ENCODE measurements at regions not wholly inside any gene's neighbourhood (a gene's known extent, or its start where the extent isn't known, plus 50 kb on each side); places are given as distances from the start of the nearest gene placed in this dataset.

GRCh38 chr12:29032446-29032845 lies 116.6 kb upstream of the FAR2 start:
- H3K27me3 ChIP-seq = no peaks in the 10 kb centered on the region
- H3K27ac ChIP-seq = no peak overlapping the region
- H3K36me3 ChIP-seq = no peaks in the 10 kb centered on the region
- no peak overlapping the region for H3K4me3 ChIP-seq (replicated peaks in 1 of 3)
- no peak for DNase-seq
- no peaks in the 10 kb centered on the region for H3K4me1 ChIP-seq
- no peak for TF ChIP-seq POLR2A (IDR thresholded peaks at IDR 0.05)
- no peak for TF ChIP-seq CTCF (IDR thresholded peaks at IDR 0.05)
- intact Hi-C loops (cut with DNase I) = no loop called here
- H3K9me3 ChIP-seq = no peaks in the 10 kb centered on the region
- 87 to 89% methylated on average over 2 of the region's 2 CpGs for WGBS, 2 donors

GRCh38 chr12:29033519-29033918 lies 115.6 kb upstream of the FAR2 start:
- DNase-seq = no peak
- intact Hi-C loops (cut with DNase I) = no loop called here
- Histone ChIP-seq H3K9me3 (no peaks in the 10 kb centered on the region), H3K27me3 (no peaks in the 10 kb centered on the region), H3K4me3 (replicated peaks in 1 of 3) (no peak overlapping the region), H3K4me1 (no peaks in the 10 kb centered on the region), H3K36me3 (no peaks in the 10 kb centered on the region), H3K27ac (no peak overlapping the region)
- TF ChIP-seq POLR2A (IDR thresholded peaks at IDR 0.05) = no peak
- no peak for TF ChIP-seq CTCF (IDR thresholded peaks at IDR 0.05)
- 86 to 94% methylated on average over 2 of the region's 2 CpGs for WGBS, 2 donors

GRCh38 chr12:29035112-29035511 lies 114.0 kb upstream of the FAR2 start:
- Histone ChIP-seq H3K36me3 (no peaks in the 10 kb centered on the region), H3K27me3 (no peaks in the 10 kb centered on the region), H3K4me3 (replicated peaks in 1 of 3) (no peak overlapping the region), H3K9me3 (no peaks in the 10 kb centered on the region), H3K27ac (no peak overlapping the region), H3K4me1 (no peaks in the 10 kb centered on the region)
- no peak for DNase-seq
- intact Hi-C loops (cut with DNase I) = no loop called here
- WGBS, 2 donors = 70 to 74% methylated on average over 1 of the region's 1 CpG
- TF ChIP-seq CTCF (IDR thresholded peaks at IDR 0.05) = no peak
- TF ChIP-seq POLR2A (IDR thresholded peaks at IDR 0.05) = no peak

- no peak for TF ChIP-seq POLR2A (IDR thresholded peaks at IDR 0.05)
- no peak for TF ChIP-seq CTCF (IDR thresholded peaks at IDR 0.05)
- no peaks in the 10 kb centered on the region for H3K4me1 ChIP-seq
- no peak for DNase-seq
- H3K36me3 ChIP-seq = no peaks in the 10 kb centered on the region
- no peaks in the 10 kb centered on the region for H3K9me3 ChIP-seq
- WGBS, 2 donors = 41 to 57% methylated on average over 3 of the region's 3 CpGs
- H3K27me3 ChIP-seq = no peaks in the 10 kb centered on the region
- intact Hi-C loops (cut with DNase I) = no loop called here
- H3K27ac ChIP-seq = no peak overlapping the region
- H3K4me3 ChIP-seq (replicated peaks in 1 of 3) = no peak overlapping the region
Observed at GRCh38 chr12:29039013-29039412, 110.1 kb upstream of the FAR2 start.

GRCh38 chr12:29041621-29042020 lies 107.5 kb upstream of the FAR2 start:
- Histone ChIP-seq H3K4me1 (no peaks in the 10 kb centered on the region), H3K27ac (no peak overlapping the region), H3K9me3 (no peaks in the 10 kb centered on the region), H3K27me3 (no peaks in the 10 kb centered on the region), H3K36me3 (no peaks in the 10 kb centered on the region), H3K4me3 (replicated peaks in 1 of 3) (no peak overlapping the region)
- no peak for TF ChIP-seq CTCF (IDR thresholded peaks at IDR 0.05)
- no peak for TF ChIP-seq POLR2A (IDR thresholded peaks at IDR 0.05)
- intact Hi-C loops (cut with DNase I) = no loop called here
- 65% methylated on average over 4 of the region's 4 CpGs for WGBS, 2 donors
- DNase-seq = no peak
